Endothelial cell (in vitro differentiated cells): ENCODE measurements at regions not wholly inside any gene's neighbourhood (a gene's known extent, or its start where the extent isn't known, plus 50 kb on each side); places are given as distances from the start of the nearest gene placed in this dataset.

Experiments used
- DNase-seq: peaks from one replicate; pipeline ENCODE4 v3.0.0; 2021; ENCODE audit warnings: low spot score
- H3K27ac Mint-ChIP-seq: one replicate; pipeline ENCODE4 v1.8.0; 2021; ENCODE audit warnings: mixed read lengths, inconsistent platforms; ENCODE audit not compliant: unreplicated experiment
- H3K27me3 Mint-ChIP-seq: one replicate; pipeline ENCODE4 v1.8.0; 2021; ENCODE audit warnings: mild to moderate bottlenecking, moderate library complexity, mixed read lengths, inconsistent platforms; ENCODE audit not compliant: unreplicated experiment
- H3K36me3 Mint-ChIP-seq: one replicate; pipeline ENCODE4 v1.8.0; 2021; ENCODE audit warnings: mild to moderate bottlenecking, low read depth, mixed read lengths, inconsistent platforms; ENCODE audit not compliant: unreplicated experiment
- H3K4me1 Mint-ChIP-seq: one replicate; pipeline ENCODE4 v1.8.0; 2021; ENCODE audit warnings: mild to moderate bottlenecking, mixed read lengths, inconsistent platforms; ENCODE audit not compliant: unreplicated experiment
- H3K4me3 Mint-ChIP-seq: one replicate; pipeline ENCODE4 v1.8.0; 2021; ENCODE audit warnings: mild to moderate bottlenecking, mixed read lengths, inconsistent platforms; ENCODE audit not compliant: unreplicated experiment
- H3K9me3 Mint-ChIP-seq: one replicate; pipeline ENCODE4 v1.8.0; 2021; ENCODE audit warnings: mixed read lengths, inconsistent platforms; ENCODE audit not compliant: unreplicated experiment
- CTCF ChIP-seq: fragments of 200-600 bp; sonication (generic); IDR thresholded peaks from one replicate; pipeline ENCODE4 v1.5.0; 2021; ENCODE audit warnings: antibody characterized with exemption; ENCODE audit not compliant: unreplicated experiment

- no peak overlapping the region for H3K27ac Mint-ChIP-seq
- no peaks in the 10 kb centered on the region for H3K9me3 Mint-ChIP-seq
- no peak for DNase-seq
- H3K4me1 Mint-ChIP-seq = no peaks in the 10 kb centered on the region
- H3K36me3 Mint-ChIP-seq = no peaks in the 10 kb centered on the region
- TF ChIP-seq CTCF = no peak
- no peak overlapping the region for H3K4me3 Mint-ChIP-seq
- H3K27me3 Mint-ChIP-seq = no peaks in the 10 kb centered on the region
Observed at GRCh38 chr20:52025938-52026337, 165.6 kb downstream of the ZFP64 start.

- no peak overlapping the region for H3K4me3 Mint-ChIP-seq
- no peak for DNase-seq
- H3K27ac Mint-ChIP-seq = no peak overlapping the region
- peaks cover 2% of the 10 kb centered on the region for H3K27me3 Mint-ChIP-seq
- H3K9me3 Mint-ChIP-seq = no peaks in the 10 kb centered on the region
- no peaks in the 10 kb centered on the region for H3K36me3 Mint-ChIP-seq
- no peak for TF ChIP-seq CTCF
- H3K4me1 Mint-ChIP-seq = no peaks in the 10 kb centered on the region
Observed at GRCh38 chr20:52019313-52019712, 172.3 kb downstream of the ZFP64 start.

GRCh38 chr20:52017669-52018317 lies 173.8 kb downstream of the ZFP64 start:
- Mint-ChIP-seq H3K9me3 (no peaks in the 10 kb centered on the region), H3K36me3 (no peaks in the 10 kb centered on the region), H3K4me3 (no peak overlapping the region), H3K27me3 (peaks cover 2% of the 10 kb centered on the region), H3K27ac (no peak overlapping the region), H3K4me1 (no peaks in the 10 kb centered on the region)
- DNase-seq = no peak
- TF ChIP-seq CTCF = no peak

GRCh38 chr20:52016022-52016421 lies 175.6 kb downstream of the ZFP64 start:
- TF ChIP-seq CTCF = no peak
- H3K9me3 Mint-ChIP-seq = no peaks in the 10 kb centered on the region
- H3K4me1 Mint-ChIP-seq = no peaks in the 10 kb centered on the region
- no peaks in the 10 kb centered on the region for H3K36me3 Mint-ChIP-seq
- no peak overlapping the region for H3K4me3 Mint-ChIP-seq
- H3K27me3 Mint-ChIP-seq = peaks cover 2% of the 10 kb centered on the region
- DNase-seq = no peak
- no peak overlapping the region for H3K27ac Mint-ChIP-seq

DNA sequence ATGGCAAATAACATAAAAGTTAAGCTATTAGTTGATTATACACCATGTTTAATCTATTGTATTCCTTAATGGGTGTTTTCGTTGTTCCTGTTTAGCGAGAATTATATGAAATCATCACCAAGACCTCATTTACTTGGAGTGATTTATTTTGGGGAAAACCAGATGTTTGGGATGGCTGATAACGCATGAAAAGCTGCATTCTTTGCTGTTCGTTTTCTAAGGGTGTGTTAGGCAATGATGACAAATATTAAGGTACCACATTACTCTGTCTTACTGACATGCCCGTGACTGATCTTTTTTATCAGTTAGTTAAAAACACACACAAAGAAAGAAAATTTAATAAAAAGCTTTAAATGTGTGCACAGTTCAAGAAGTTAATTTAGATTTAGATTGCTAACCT lies 176.4 kb downstream of the ZFP64 start:
- peaks cover 2% of the 10 kb centered on the region for H3K27me3 Mint-ChIP-seq
- no peaks in the 10 kb centered on the region for H3K4me1 Mint-ChIP-seq
- H3K27ac Mint-ChIP-seq = no peak overlapping the region
- TF ChIP-seq CTCF = no peak
- no peaks in the 10 kb centered on the region for H3K36me3 Mint-ChIP-seq
- no peaks in the 10 kb centered on the region for H3K9me3 Mint-ChIP-seq
- no peak for DNase-seq
- H3K4me3 Mint-ChIP-seq = no peak overlapping the region
